SK-N-SH (cell line): ENCODE measurements at regions not wholly inside any gene's neighbourhood (a gene's known extent, or its start where the extent isn't known, plus 50 kb on each side); places are given as distances from the start of the nearest gene placed in this dataset.

ENCODE experiments used
- CTCF ChIA-PET: fragments of 300-600, 350-600 bp; formaldehyde crosslinking; extraction: SDS; loops from one replicate; lab custom pipeline; 2021; lab: Yijun Ruan, JAX
- POLR2A ChIA-PET: fragments of 350-600 bp; sonication (Branson Sonifier 250); formaldehyde crosslinking; extraction: SDS; loops from one replicate; lab custom pipeline; 2020; ENCODE audit warnings: antibody characterized with exemption, inconsistent platforms; lab: Yijun Ruan, JAX
- DNase-seq: peaks from one replicate; pipeline ENCODE4 v3.0.0; 2012
- H2AFZ ChIP-seq: fragments of 200-600 bp; sonication (generic); 2 replicates; pipeline ENCODE4 v1.8.1; 2016; ENCODE audit warnings: antibody characterized with exemption, mild to moderate bottlenecking, low read depth
- H3F3A ChIP-seq: fragments of 200-600 bp; sonication (generic); replicated peaks from 2 replicates; pipeline ENCODE3; 2016; ENCODE audit warnings: antibody characterized with exemption, mild to moderate bottlenecking; ENCODE audit not compliant: insufficient read depth
- H3K27ac ChIP-seq, 2 experiments: fragments of 200-500 bp in 1 of 2; fragments of 200-600 bp in 1 of 2; sonication (Bioruptor generic) in 1 of 2; sonication (generic), shearing (Covaris generic) in 1 of 2; 2 replicates each; pipeline versions ENCODE4 v1.5.1 to v1.6.1; 2014 to 2016; ENCODE audit warnings: low read depth in 2 of 2, inconsistent platforms in 1 of 2, low read length in 1 of 2, mild to moderate bottlenecking in 1 of 2, mixed read lengths in 1 of 2
- H3K27me3 ChIP-seq: fragments of 200-600 bp; sonication (generic), shearing (Covaris generic); 2 replicates; pipeline ENCODE4 v1.6.1; 2016; ENCODE audit warnings: mixed run types; ENCODE audit not compliant: insufficient read depth
- H3K36me3 ChIP-seq, 2 experiments: fragments of 200-500 bp in 1 of 2; fragments of 200-600 bp in 1 of 2; sonication (Bioruptor generic) in 1 of 2; sonication (generic) in 1 of 2; replicated peaks in 1 of 2; 2 replicates each; pipeline versions ENCODE3 to v1.5.1; 2014 to 2016; ENCODE audit warnings: low read length in 1 of 2, mild to moderate bottlenecking in 1 of 2; ENCODE audit not compliant: insufficient read depth in 2 of 2, control insufficient read depth in 1 of 2
- H3K4me1 ChIP-seq, 2 experiments: fragments of 200-500 bp in 1 of 2; fragments of 200-600 bp in 1 of 2; sonication (Bioruptor generic) in 1 of 2; sonication (generic), shearing (Covaris generic) in 1 of 2; 2 replicates each; pipeline versions ENCODE4 v1.5.1 to v1.6.1; 2014 to 2016; ENCODE audit warnings: low read depth in 1 of 2, low read length in 1 of 2, mixed run types in 1 of 2; ENCODE audit not compliant: insufficient read depth in 2 of 2, control insufficient read depth in 1 of 2
- H3K4me2 ChIP-seq: fragments of 200-600 bp; sonication (generic), shearing (Covaris generic); 2 replicates; pipeline ENCODE4 v1.6.1; 2017; ENCODE audit warnings: mixed run types
- H3K4me3 ChIP-seq, 2 experiments: fragments of 200-500 bp in 1 of 2; fragments of 200-600 bp in 1 of 2; sonication (Bioruptor generic) in 1 of 2; sonication (generic), shearing (Covaris generic) in 1 of 2; 2 replicates each; pipeline versions ENCODE4 v1.5.1 to v1.8.1; 2014 to 2016; ENCODE audit warnings: low read depth in 2 of 2, inconsistent platforms in 1 of 2, low read length in 1 of 2, mild to moderate bottlenecking in 1 of 2, mixed read lengths in 1 of 2, moderate library complexity in 1 of 2
- H3K79me2 ChIP-seq: fragments of 200-600 bp; sonication (generic); 2 replicates; pipeline ENCODE4 v1.8.1; 2017; ENCODE audit warnings: mild to moderate bottlenecking; ENCODE audit not compliant: insufficient read depth
- H3K9ac ChIP-seq: fragments of 200-600 bp; sonication (generic); 2 replicates; pipeline ENCODE4 v1.6.1; 2017; ENCODE audit warnings: mixed run types
- H3K9me2 ChIP-seq: fragments of 200-600 bp; sonication (generic); 2 replicates; pipeline ENCODE4 v1.6.1; 2017; ENCODE audit warnings: mixed run types
- H3K9me3 ChIP-seq: fragments of 200-600 bp; sonication (generic); 2 replicates; pipeline ENCODE4 v1.6.1; 2017; ENCODE audit warnings: mixed run types, mild to moderate bottlenecking, moderate library complexity
- H4K20me1 ChIP-seq: fragments of 200-600 bp; sonication (generic); 2 replicates; pipeline ENCODE4 v1.6.1; 2017; ENCODE audit warnings: mild to moderate bottlenecking, mixed run types; ENCODE audit not compliant: insufficient read depth
- CTCF ChIP-seq: fragments of 200-600 bp; sonication (generic); IDR thresholded peaks from 2 replicates; pipeline ENCODE4 v1.6.1; 2017; ENCODE audit warnings: antibody characterized with exemption, mild to moderate bottlenecking, moderate library complexity
- ELF1 ChIP-seq: IDR thresholded peaks from 2 replicates; pipeline ENCODE4 v1.4.0; 2012
- EP300 ChIP-seq, 2 experiments: IDR thresholded peaks; 2 replicates each; pipeline versions ENCODE4 v1.4.0 to v1.6.1; 2012; ENCODE audit warnings: borderline replicate concordance in 1 of 2, low read depth in 1 of 2, low read length in 1 of 2
- EZH2phosphoT487 ChIP-seq: fragments of 200-600 bp; sonication (generic); IDR thresholded peaks from 2 replicates; pipeline ENCODE4 v1.6.1; 2017; ENCODE audit warnings: low read depth, mixed run types, mild to moderate bottlenecking, antibody characterized with exemption, moderate library complexity, borderline replicate concordance
- FOXJ3 ChIP-seq: sonication (generic); formaldehyde crosslinking; IDR thresholded peaks from 2 replicates; pipeline ENCODE4 v1.5.1; 2020; ENCODE audit warnings: mild to moderate bottlenecking, missing genetic modification reagents
- GATA2 ChIP-seq: sonication (generic); formaldehyde crosslinking; IDR thresholded peaks from 2 replicates; pipeline ENCODE4 v1.5.0; 2020; ENCODE audit warnings: mild to moderate bottlenecking, missing genetic modification reagents
- MXI1 ChIP-seq: IDR thresholded peaks from 2 replicates; pipeline ENCODE4 v1.6.1; 2012; ENCODE audit warnings: mild to moderate bottlenecking, low read depth, low read length, improper control_type of control experiment
- NRF1 ChIP-seq: IDR thresholded peaks from 2 replicates; pipeline ENCODE4 v1.6.1; 2012; ENCODE audit warnings: low read depth, mild to moderate bottlenecking, low read length
- RAD21 ChIP-seq: IDR thresholded peaks from 2 replicates; pipeline ENCODE4 v1.6.1; 2012; ENCODE audit warnings: mild to moderate bottlenecking, low read length
- RXRA ChIP-seq: IDR thresholded peaks from 2 replicates; pipeline ENCODE4 v1.4.0; 2012; ENCODE audit warnings: low read depth, mild to moderate bottlenecking, borderline replicate concordance
- TCF12 ChIP-seq: IDR thresholded peaks from 2 replicates; pipeline ENCODE4 v1.4.0; 2012
- ZBTB33 ChIP-seq: IDR thresholded peaks from 2 replicates; pipeline ENCODE4 v1.4.0; 2012; ENCODE audit warnings: low read depth, borderline replicate concordance
- WGBS: methylation state at CpG from one replicate; pipeline ENCODE4 v1.1.6; 2017; ENCODE audit warnings: low lambda C conversion rate; 5-methylcytosine and 5-hydroxymethylcytosine counted together
- TF ChIP-seq, protein P1 (sequence below): fragments of 150-350 bp; IDR thresholded peaks from 2 replicates; pipeline ENCODE4 v1.6.1; 2016; ENCODE audit warnings: mild to moderate bottlenecking, low read depth, low read length
- TF ChIP-seq, protein P2 (sequence below): IDR thresholded peaks from 2 replicates; pipeline ENCODE4 v1.4.0; 2012; ENCODE audit warnings: low read depth, borderline replicate concordance
- TF ChIP-seq, protein P3 (sequence below): IDR thresholded peaks from 2 replicates; pipeline ENCODE4; 2012
- TF ChIP-seq, protein P4 (sequence below): IDR thresholded peaks from 2 replicates; pipeline ENCODE4 v1.4.0; 2012; ENCODE audit warnings: low read depth

GRCh38 chr22:34255042-34255441 lies 334.8 kb upstream of the LARGE1 start:
- H3K4me1 ChIP-seq, result no peaks in the 10 kb centered on the region
- no peaks in the 10 kb centered on the region for H3K36me3 ChIP-seq
- no peaks in the 10 kb centered on the region for H3K9me2 ChIP-seq
- H3K4me3 ChIP-seq, result no peak overlapping the region
- no peak overlapping the region for H3K9ac ChIP-seq
- no peak overlapping the region for H3K4me2 ChIP-seq
- no peak overlapping the region for H3K27ac ChIP-seq
- H4K20me1 ChIP-seq, result no peaks in the 10 kb centered on the region
- no peak for TF ChIP-seq CTCF
- TF ChIP-seq GATA2 (CRISPR knock-in tag), result no peak
- TF ChIP-seq, protein P1, sequence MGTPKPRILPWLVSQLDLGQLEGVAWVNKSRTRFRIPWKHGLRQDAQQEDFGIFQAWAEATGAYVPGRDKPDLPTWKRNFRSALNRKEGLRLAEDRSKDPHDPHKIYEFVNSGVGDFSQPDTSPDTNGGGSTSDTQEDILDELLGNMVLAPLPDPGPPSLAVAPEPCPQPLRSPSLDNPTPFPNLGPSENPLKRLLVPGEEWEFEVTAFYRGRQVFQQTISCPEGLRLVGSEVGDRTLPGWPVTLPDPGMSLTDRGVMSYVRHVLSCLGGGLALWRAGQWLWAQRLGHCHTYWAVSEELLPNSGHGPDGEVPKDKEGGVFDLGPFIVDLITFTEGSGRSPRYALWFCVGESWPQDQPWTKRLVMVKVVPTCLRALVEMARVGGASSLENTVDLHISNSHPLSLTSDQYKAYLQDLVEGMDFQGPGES, result no peak
- TF ChIP-seq ELF1, result no peak
- no peak for TF ChIP-seq EZH2phosphoT487
- TF ChIP-seq, protein P2, sequence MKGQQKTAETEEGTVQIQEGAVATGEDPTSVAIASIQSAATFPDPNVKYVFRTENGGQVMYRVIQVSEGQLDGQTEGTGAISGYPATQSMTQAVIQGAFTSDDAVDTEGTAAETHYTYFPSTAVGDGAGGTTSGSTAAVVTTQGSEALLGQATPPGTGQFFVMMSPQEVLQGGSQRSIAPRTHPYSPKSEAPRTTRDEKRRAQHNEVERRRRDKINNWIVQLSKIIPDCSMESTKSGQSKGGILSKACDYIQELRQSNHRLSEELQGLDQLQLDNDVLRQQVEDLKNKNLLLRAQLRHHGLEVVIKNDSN, result no peak
- TF ChIP-seq MXI1, result no peak
- TF ChIP-seq ZBTB33, result no peak
- no peak for TF ChIP-seq NRF1
- TF ChIP-seq TCF12, result no peak
- no peak for TF ChIP-seq RAD21
- TF ChIP-seq, protein P3, sequence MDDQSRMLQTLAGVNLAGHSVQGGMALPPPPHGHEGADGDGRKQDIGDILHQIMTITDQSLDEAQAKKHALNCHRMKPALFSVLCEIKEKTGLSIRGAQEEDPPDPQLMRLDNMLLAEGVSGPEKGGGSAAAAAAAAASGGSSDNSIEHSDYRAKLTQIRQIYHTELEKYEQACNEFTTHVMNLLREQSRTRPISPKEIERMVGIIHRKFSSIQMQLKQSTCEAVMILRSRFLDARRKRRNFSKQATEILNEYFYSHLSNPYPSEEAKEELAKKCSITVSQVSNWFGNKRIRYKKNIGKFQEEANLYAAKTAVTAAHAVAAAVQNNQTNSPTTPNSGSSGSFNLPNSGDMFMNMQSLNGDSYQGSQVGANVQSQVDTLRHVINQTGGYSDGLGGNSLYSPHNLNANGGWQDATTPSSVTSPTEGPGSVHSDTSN, result no peak
- TF ChIP-seq, protein P4, sequence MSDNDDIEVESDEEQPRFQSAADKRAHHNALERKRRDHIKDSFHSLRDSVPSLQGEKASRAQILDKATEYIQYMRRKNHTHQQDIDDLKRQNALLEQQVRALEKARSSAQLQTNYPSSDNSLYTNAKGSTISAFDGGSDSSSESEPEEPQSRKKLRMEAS, result no peak
- no peak for TF ChIP-seq FOXJ3 (CRISPR knock-in tag)
- no peak for TF ChIP-seq EP300 (IDR thresholded peaks at IDR 0.05; ENCODE audit: borderline replicate concordance in 1 of 2, low read depth in 1 of 2, low read length in 1 of 2)
- TF ChIP-seq RXRA, result no peak
- TF ChIP-seq, all 33 proteins: peak for 0
- POLR2A ChIA-PET, result no interaction called here
- H3K9me3 ChIP-seq, result peaks cover 11% of the 10 kb centered on the region; the same call in 1 of the 2 replicates
- H3K79me2 ChIP-seq, result no peaks in the 10 kb centered on the region
- CTCF ChIA-PET, result no interaction called here
- whole genome bisulfite sequencing, result 17% methylated on average over 1 of the region's 1 CpG
- H3K27me3 ChIP-seq, result no peaks in the 10 kb centered on the region
- DNase-seq, result no peak
- H2AFZ ChIP-seq, result no peak overlapping the region
- H3F3A ChIP-seq, result no peaks in the 10 kb centered on the region
